SK-N-SH treated with all-trans-retinoic acid at 6 μM for 48 hours (cell line): ENCODE measurements at regions not wholly inside any gene's neighbourhood (a gene's known extent, or its start where the extent isn't known, plus 50 kb on each side); places are given as distances from the start of the nearest gene placed in this dataset.

Experiments used
- ATAC-seq: fragments of 200-7000 bp; cut with Tn5 transposase; 3 replicates; pipeline ENCODE4 v1.9.1; 2020; ENCODE audit warnings: mild to moderate bottlenecking, moderate library complexity
- ARNTL ChIP-seq: fragments of 450-650 bp; formaldehyde crosslinking; IDR thresholded peaks from 2 replicates; pipeline ENCODE4 v1.5.0; 2020; ENCODE audit warnings: low read depth, mild to moderate bottlenecking, moderate library complexity, borderline replicate concordance
- BACH2 ChIP-seq: fragments of 250-450 bp; sonication (Bioruptor Pico); IDR thresholded peaks from 2 replicates; pipeline ENCODE4 v1.9.0; 2021; ENCODE audit warnings: mild to moderate bottlenecking, borderline replicate concordance
- CREB5 ChIP-seq: fragments of 250-450 bp; sonication (Bioruptor Pico); IDR thresholded peaks from 2 replicates; pipeline ENCODE4 v1.5.1; 2020; ENCODE audit warnings: low read depth, mild to moderate bottlenecking, moderate library complexity
- CSDC2 ChIP-seq: fragments of 250-450 bp; sonication (Bioruptor Pico); IDR thresholded peaks from 2 replicates; pipeline ENCODE4 v1.5.0; 2020; ENCODE audit warnings: mild to moderate bottlenecking, moderate library complexity
- CSRNP3 ChIP-seq: fragments of 250-450 bp; sonication (Bioruptor Pico); IDR thresholded peaks from 2 replicates; pipeline ENCODE4 v1.5.1; 2021; ENCODE audit warnings: mild to moderate bottlenecking, moderate library complexity
- ESRRG ChIP-seq: fragments of 250-450 bp; sonication (Bioruptor Pico); IDR thresholded peaks from 2 replicates; pipeline ENCODE4 v1.6.1; 2021; ENCODE audit warnings: mild to moderate bottlenecking
- ISL1 ChIP-seq: fragments of 250-450 bp; sonication (Bioruptor Pico); IDR thresholded peaks from 2 replicates; pipeline ENCODE4 v2.1.2; 2022; ENCODE audit warnings: mild to moderate bottlenecking, moderate library complexity
- OSR1 ChIP-seq: fragments of 250-450 bp; sonication (Bioruptor Pico); IDR thresholded peaks from 2 replicates; pipeline ENCODE4 v1.8.0; 2022; ENCODE audit warnings: moderate library complexity, mild to moderate bottlenecking, inconsistent platforms
- PATZ1 ChIP-seq: fragments of 250-450 bp; sonication (Bioruptor Pico); IDR thresholded peaks from 2 replicates; pipeline ENCODE4 v1.8.0; 2020; ENCODE audit warnings: mild to moderate bottlenecking, moderate library complexity, borderline replicate concordance
- POU6F1 ChIP-seq: fragments of 250-450 bp; sonication (Bioruptor Pico); IDR thresholded peaks from 2 replicates; pipeline ENCODE4 v1.8.0; 2021; ENCODE audit warnings: low read depth, mild to moderate bottlenecking, moderate library complexity, borderline replicate concordance
- TCF4 ChIP-seq: fragments of 250-450 bp; sonication (Bioruptor Pico); IDR thresholded peaks from 2 replicates; pipeline ENCODE4 v1.8.0; 2021; ENCODE audit warnings: mild to moderate bottlenecking, moderate library complexity, borderline replicate concordance
- TOX ChIP-seq: fragments of 250-450 bp; sonication (Bioruptor Pico); IDR thresholded peaks from 2 replicates; pipeline ENCODE4 v1.8.0; 2021; ENCODE audit warnings: mild to moderate bottlenecking, moderate library complexity, borderline replicate concordance
- TSHZ2 ChIP-seq: fragments of 250-450 bp; sonication (Bioruptor Pico); IDR thresholded peaks from 2 replicates; pipeline ENCODE4 v1.5.0; 2020; ENCODE audit warnings: mild to moderate bottlenecking, moderate library complexity
- ZC3H10 ChIP-seq: fragments of 250-450 bp; sonication (Bioruptor Pico); IDR thresholded peaks from 2 replicates; pipeline ENCODE4 v1.5.1; 2021; ENCODE audit warnings: mild to moderate bottlenecking, moderate library complexity
- ZFP3 ChIP-seq: fragments of 250-450 bp; sonication (Bioruptor Pico); IDR thresholded peaks from 2 replicates; pipeline ENCODE4 v1.5.0; 2020; ENCODE audit warnings: mild to moderate bottlenecking, moderate library complexity
- ZFP30 ChIP-seq: fragments of 450-650 bp; formaldehyde crosslinking; IDR thresholded peaks from 2 replicates; pipeline ENCODE4 v1.5.0; 2022; ENCODE audit warnings: mild to moderate bottlenecking, moderate library complexity
- ZNF565 ChIP-seq: fragments of 450-650 bp; formaldehyde crosslinking; conservative IDR thresholded peaks from 2 replicates; pipeline ENCODE4 v1.5.0; 2020; ENCODE audit warnings: low read depth, mild to moderate bottlenecking, moderate library complexity
- ZNF8 ChIP-seq: fragments of 450-650 bp; formaldehyde crosslinking; IDR thresholded peaks from 2 replicates; pipeline ENCODE4 v1.5.0; 2020; ENCODE audit warnings: mild to moderate bottlenecking, moderate library complexity

- ATAC-seq: no peak
- TF ChIP-seq CREB5 (no peak), ESRRG (CRISPR knock-in tag) (no peak), TOX (CRISPR knock-in tag) (no peak), ZFP3 (no peak), ZNF565 (CRISPR knock-in tag) (no peak)
These were observed 120.0 kb upstream of the ZNF644 start for GRCh38 chr1:91141858-91142257.

- no peak for ATAC-seq
- TF ChIP-seq TOX (CRISPR knock-in tag): no peak
- TF ChIP-seq POU6F1: no peak
- TF ChIP-seq PATZ1 (CRISPR knock-in tag): no peak
- no peak for TF ChIP-seq BACH2 (CRISPR knock-in tag)
These were observed 117.1 kb upstream of the ZNF644 start for GRCh38 chr1:91138959-91139358.

- TF ChIP-seq CSDC2 (CRISPR knock-in tag) (no peak), OSR1 (CRISPR knock-in tag) (no peak), ZFP30 (no peak), TSHZ2 (no peak), ZC3H10 (CRISPR knock-in tag) (no peak), TCF4 (CRISPR knock-in tag) (no peak), POU6F1 (no peak), ZNF8 (no peak), TOX (CRISPR knock-in tag) (no peak), BACH2 (CRISPR knock-in tag) (no peak), CSRNP3 (CRISPR knock-in tag) (no peak), ISL1 (no peak), ZNF565 (CRISPR knock-in tag) (no peak), ZFP3 (no peak), PATZ1 (CRISPR knock-in tag) (no peak), ARNTL (no peak)
- ATAC-seq: no peak
These were observed 115.5 kb upstream of the ZNF644 start for GRCh38 chr1:91137173-91137852.
